Right renal pelvis (tissue), 4 donors: ENCODE measurements at regions not wholly inside any gene's neighbourhood (a gene's known extent, or its start where the extent isn't known, plus 50 kb on each side); places are given as distances from the start of the nearest gene placed in this dataset.
A peak's percentile ranks its signal among the peaks of the same experiment; 100 is the strongest.
"Not testable (repeated sequence)": the region's sequence is repeated elsewhere in the genome, so short reads cannot be mapped to it uniquely, and the experiment has no call there.

ENCODE experiments used
- DNase-seq, 4 donors: peaks; one replicate each; pipeline ENCODE4 v3.0.0-alpha.2; 2013; ENCODE audit warnings: low read depth in 4 of 4, low spot score in 3 of 4, missing footprints in 1 of 4

GRCh38 chr7:79664884-79665676, 211.6 kb upstream of the MAGI2 start:
- no peak for DNase-seq

- DNase-seq: no peak
Observed at GRCh38 chr7:79658304-79658703, 204.8 kb upstream of the MAGI2 start.

GRCh38 chr7:79653136-79653631, 199.7 kb upstream of the MAGI2 start:
- no peak for DNase-seq

GRCh38 chr7:79652619-79653018, 199.2 kb upstream of the MAGI2 start:
- DNase-seq: no peak

DNA sequence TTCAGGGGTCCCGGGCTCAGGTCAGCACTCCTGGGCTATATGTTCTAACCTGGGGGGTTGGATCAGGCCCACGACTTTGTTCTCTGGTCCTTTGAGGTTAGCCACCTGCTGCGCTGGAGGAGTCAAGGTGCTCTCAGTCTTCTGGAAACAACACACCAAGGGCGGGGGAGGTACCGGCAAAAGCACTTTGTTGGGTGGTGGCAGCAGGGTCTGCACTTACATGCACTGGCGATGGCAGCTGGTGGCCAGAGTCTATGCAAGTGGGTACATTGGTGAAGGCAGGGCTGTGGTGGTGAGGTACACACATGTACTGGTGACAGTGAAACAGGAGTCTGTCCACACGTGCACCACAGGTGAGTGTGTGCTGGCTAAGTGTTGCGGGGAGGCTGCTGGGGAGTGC, 194.2 kb upstream of the MAGI2 start:
- no peak for DNase-seq

DNA sequence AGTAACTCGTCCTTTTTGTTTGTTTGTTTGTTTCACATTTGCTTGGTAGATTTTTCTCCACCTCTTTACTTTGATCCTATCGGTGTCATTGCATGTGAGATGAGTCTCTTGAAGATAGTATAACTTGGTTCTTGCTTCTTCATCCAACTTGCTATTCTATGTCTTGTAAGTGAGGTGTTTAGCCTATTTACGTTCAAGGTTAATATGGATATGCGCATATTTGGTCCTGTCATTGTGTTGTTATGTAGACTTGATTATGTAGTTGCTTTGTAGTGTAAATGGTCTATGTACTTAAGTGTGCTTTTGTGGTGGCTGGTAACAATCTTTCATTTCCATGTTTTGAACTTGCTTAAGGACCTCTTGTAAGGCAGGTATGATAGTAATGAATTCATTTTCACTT, 192.8 kb upstream of the MAGI2 start:
- DNase-seq: no peak

- no peak for DNase-seq
Observed at GRCh38 chr7:79636849-79637248, 183.4 kb upstream of the MAGI2 start.

- DNase-seq: not testable (repeated sequence)
Observed at GRCh38 chr7:79625921-79626320, 172.5 kb upstream of the MAGI2 start.

DNA sequence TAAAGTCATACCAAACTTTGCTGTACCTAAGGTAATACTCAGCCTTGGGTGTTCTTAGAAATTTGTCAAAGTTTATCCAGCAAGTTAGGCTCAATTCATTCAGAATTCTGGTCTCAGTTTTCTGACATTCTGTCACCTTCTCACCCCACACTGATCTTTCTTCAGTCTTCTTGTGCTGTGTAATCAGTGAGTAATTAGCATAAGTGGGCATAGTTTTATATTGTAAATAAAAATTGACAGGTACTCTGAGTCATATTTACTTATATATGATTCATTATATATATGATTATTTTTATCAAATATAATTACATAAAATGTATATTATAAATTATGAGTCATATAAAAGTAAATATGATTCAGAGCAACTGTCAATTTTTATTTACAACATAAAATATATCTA, 170.9 kb upstream of the MAGI2 start:
- no peak for DNase-seq

DNA sequence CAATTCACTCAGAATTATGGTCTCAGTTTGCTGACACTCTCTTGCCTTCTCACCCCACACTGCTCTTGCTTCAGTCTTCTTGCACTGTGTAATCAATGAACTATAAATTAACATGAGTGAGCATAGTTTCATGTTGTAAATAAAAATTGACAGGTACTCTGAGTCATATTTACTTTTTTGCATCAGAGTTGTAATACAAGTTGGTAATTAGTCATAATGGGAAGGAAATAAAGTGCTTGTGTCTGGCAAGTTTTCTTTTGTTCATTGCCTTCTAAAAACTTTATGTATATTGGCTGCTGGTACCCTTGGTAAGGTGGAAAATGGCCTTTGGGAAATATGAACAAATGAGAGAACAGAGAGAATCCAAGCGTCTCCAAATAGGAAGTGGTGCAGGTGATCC, 169.3 kb upstream of the MAGI2 start:
- DNase-seq: no peak

- DNase-seq: peak in 1 of 4 donors; percentile 7
Observed at GRCh38 chr7:79620291-79620690, 166.8 kb upstream of the MAGI2 start.

GRCh38 chr7:79619216-79619615, 165.7 kb upstream of the MAGI2 start:
- no peak for DNase-seq

GRCh38 chr7:79615871-79616640, 162.6 kb upstream of the MAGI2 start:
- no peak for DNase-seq

DNA sequence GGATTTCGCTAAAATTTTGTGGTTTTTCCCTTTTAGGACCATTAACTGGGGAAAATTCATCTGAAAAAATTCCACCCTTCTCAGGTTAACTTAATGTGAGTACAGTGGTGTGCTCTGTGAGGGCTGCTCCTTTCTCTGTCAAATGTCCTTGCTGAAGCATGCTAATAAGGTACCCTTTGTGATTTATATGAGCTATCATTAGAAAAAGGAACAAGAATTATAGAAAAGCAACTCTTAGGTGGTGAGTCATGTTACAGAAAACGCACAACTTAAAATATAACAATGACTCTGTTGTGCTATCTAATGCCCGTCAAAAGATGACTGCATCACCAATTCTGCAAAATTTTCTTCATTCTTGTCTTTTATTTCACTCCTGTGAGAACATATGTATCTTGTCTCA, 162.0 kb upstream of the MAGI2 start:
- DNase-seq: no peak

DNA sequence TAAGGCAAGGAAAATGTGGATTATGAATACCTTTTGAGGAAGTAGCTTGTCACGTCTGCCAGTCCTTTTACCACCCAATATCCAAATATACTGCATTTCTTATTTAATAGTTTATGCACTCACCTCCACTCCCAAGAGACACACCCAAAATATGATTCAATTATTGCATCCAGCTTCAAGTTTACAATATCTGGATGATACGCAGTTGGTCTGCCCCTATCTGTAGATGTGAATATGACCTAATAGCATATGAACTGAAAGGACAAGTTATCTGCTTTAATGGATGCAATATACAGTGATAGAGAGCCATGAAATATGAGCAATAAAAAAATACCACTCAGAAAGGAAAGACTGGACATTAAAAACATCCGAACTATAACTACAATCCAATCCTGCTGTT, 159.4 kb upstream of the MAGI2 start:
- no peak for DNase-seq

DNA sequence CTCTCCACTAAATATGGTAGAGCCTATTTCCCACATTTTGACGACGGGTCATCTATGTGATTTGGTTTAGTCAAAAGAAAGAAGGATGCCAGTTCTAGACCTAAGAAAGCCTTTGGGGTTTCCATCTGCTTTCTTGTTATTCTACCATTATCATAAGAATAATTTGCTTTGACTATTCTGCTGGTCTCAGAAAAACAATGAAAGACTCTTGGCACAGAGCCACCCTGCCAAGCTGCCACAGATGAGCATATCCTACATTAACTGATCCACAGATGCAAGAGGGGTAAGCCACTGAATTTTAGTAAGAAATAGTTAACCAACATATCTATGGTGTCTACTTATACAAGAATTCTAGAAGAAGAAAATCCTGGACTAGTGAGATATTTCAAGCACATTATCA, 158.6 kb upstream of the MAGI2 start:
- no peak for DNase-seq

- DNase-seq: no peak
Observed at GRCh38 chr7:79610748-79611304, 157.4 kb upstream of the MAGI2 start.

DNA sequence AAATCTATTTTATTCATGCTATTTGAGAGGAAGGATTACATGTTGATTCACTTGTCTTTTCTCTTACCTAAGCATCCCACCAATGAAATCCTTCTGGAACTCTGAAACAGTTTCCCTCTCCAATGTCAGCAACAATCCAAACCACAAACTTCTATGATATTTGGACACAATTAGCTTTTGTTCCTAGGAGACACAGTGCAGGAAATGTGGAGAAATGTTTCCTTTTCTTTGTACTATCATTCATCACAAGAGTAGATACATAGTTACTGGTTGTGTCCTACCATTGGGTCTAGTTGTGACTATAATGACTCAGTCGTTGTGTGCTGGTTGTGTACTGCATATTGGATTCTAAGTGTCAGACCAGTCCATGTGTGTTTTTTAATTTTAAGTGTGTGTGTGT, 156.8 kb upstream of the MAGI2 start:
- no peak for DNase-seq

DNA sequence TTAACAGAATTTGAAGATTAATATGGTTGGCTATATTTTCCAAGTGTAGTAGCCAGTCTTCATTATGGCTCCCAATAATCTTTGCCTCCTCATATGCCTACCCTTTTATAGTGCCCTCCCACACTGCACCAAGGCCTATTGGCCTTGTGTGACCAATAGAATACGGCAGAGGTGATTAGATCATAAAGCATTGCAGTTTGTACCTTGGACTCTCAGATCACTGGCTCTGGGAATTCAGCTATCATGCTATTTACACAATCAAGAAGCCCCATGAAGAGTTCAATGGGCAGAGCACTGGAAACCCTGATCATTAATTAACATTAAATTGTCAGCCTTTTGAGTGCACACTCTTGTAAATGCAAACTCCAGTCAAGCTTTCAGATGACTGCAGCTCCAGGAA, 154.5 kb upstream of the MAGI2 start:
- DNase-seq: no peak

DNA sequence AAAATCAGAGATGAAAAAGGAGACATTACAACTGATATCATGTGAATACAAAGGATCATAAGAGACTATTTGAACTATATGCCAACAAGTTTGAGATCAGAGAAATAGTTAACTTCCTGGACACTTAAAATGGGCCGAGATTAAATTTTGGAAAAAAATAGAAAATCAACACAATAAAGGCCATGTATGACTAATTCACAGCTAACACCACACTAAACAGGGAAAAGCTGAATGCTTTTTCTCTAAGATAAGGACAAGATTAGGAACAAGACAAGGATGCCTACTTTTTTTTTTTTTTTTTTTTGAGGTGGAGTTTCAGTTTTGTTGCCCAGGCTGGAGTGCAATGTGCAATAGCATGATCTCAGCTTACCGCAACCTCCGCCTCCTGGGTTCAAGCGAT, 151.4 kb upstream of the MAGI2 start:
- no peak for DNase-seq

DNA sequence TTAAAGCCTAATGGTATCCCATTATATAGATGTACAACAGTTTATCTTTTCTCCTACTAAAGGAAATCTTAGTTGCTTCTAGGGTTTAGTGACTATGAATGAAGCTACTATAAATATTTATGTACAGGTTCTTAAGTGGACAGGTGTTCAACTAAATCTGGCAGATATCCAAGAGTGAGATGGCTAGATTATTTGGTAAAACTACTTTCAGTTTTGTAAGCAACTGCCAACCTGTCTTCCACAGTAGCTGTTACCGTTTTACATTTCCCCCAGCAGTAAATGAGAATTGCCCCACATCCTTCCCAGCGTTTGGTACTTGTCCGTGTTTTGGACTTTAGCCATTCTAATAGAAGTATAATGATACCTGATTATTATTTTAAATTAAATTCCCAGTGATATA, 144.9 kb upstream of the MAGI2 start:
- no peak for DNase-seq

GRCh38 chr7:79594671-79595070, 141.2 kb upstream of the MAGI2 start:
- DNase-seq: not testable (repeated sequence)
